SJCRH30 (cell line): ENCODE measurements at regions not wholly inside any gene's neighbourhood (a gene's known extent, or its start where the extent isn't known, plus 50 kb on each side); places are given as distances from the start of the nearest gene placed in this dataset.

Source experiments
- DNase-seq, 2 experiments: peaks; one replicate each; pipeline ENCODE4 v3.0.0-alpha.2; 2015 to 2020
- H3K27ac ChIP-seq: fragments of 250-450 bp; sonication (Bioruptor Pico); 2 replicates; pipeline ENCODE4 v1.5.1; 2020; ENCODE audit warnings: mild to moderate bottlenecking, moderate library complexity
- H3K27me3 ChIP-seq: fragments of 250-450 bp; sonication (Bioruptor Pico); 2 replicates; pipeline ENCODE4 v1.5.1; 2020; ENCODE audit warnings: mild to moderate bottlenecking, moderate library complexity
- H3K36me3 ChIP-seq: fragments of 250-450 bp; sonication (Bioruptor Pico); 2 replicates; pipeline ENCODE4 v1.5.1; 2020; ENCODE audit warnings: mild to moderate bottlenecking, moderate library complexity
- H3K4me1 ChIP-seq: fragments of 250-450 bp; sonication (Bioruptor Pico); 2 replicates; pipeline ENCODE4 v1.5.1; 2020; ENCODE audit warnings: mild to moderate bottlenecking, moderate library complexity
- H3K4me3 ChIP-seq: fragments of 250-450 bp; sonication (Bioruptor Pico); 2 replicates; pipeline ENCODE4 v1.5.1; 2020; ENCODE audit warnings: mild to moderate bottlenecking, moderate library complexity
- H3K9me3 ChIP-seq: fragments of 250-450 bp; sonication (Bioruptor Pico); replicated peaks from 2 replicates; pipeline ENCODE4 v1.5.1; 2020; ENCODE audit warnings: mild to moderate bottlenecking, moderate library complexity

DNA sequence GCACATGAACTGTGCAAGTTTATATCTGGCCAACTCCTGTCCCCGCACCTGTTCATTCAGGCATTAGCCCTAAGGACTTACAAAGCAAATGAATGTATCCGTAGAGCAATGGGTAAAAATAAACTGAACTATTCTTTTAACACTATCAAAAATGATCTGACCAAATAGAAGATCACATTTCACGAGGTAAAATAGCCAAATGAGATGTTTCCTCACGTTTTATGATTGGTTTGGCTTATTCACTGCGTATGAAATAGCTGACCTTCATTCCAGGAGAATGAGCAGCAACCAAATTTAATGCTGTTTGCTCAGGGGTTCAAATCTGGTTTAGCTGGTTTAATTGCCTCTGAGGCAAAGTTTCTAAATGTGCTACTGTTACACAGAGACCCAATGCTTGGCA is 216.0 kb upstream of the EEA1 start:
- DNase-seq, result peak in 1 of 2 experiments; percentile 51
- Histone ChIP-seq H3K27ac (no peak overlapping the region), H3K4me1 (peaks cover 13% of the 10 kb centered on the region), H3K36me3 (no peaks in the 10 kb centered on the region), H3K27me3 (no peaks in the 10 kb centered on the region), H3K9me3 (no peaks in the 10 kb centered on the region), H3K4me3 (no peak overlapping the region)

DNA sequence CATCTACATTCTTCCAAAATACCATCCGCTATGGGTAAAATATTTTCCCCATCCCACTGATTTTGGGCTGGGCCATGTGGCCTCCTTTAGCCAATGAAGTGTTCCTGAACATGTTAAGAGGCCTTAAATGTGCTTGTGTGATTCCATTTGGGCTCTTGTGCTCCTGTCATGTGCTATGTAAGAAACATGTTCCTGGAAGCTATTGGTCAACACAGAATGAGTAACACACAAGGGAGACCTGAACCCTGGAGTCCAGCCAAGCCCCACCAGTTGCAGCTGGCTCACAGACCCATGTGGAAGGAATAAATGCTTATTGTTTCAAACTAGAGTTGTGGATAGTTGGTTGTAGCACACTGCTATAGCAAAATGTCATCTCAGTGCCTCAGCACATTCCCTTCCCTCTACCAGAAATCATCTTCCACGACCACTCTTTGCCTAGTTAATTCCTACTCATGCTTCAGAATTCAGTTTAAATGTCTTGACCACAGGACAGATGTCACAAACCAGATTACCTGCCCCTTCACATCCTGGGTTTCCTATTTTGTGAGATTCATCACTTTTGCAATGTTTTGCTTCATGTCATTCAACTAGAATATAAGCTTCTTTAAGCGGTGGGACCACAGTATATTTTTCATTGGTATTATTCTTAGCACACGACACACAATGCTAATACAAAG is 217.3 kb upstream of the EEA1 start:
- peak; percentile 44 to 67 for DNase-seq
- H3K36me3 ChIP-seq, result no peaks in the 10 kb centered on the region
- no peaks in the 10 kb centered on the region for H3K9me3 ChIP-seq

DNA sequence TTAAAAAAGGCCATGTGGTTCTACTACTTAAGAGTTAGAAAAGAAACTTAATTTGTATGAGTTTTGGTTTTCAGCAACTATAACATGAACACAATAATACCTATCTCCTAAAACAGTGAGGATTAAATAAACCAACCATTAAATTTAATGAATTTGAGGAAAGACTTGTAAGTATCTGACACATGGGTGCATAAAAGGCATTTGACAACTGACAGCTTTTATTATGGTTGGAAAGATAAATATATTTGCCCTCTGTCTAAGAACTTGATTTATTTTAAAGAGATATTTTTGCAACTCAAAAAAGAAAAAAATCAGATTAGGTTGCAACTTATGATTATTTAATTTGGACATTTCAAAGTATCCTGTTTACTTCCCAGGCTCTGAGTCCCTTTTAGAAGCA is 217.9 kb upstream of the EEA1 start:
- H3K27me3 ChIP-seq, result no peaks in the 10 kb centered on the region
- no peaks in the 10 kb centered on the region for H3K36me3 ChIP-seq
- no peaks in the 10 kb centered on the region for H3K9me3 ChIP-seq
- H3K27ac ChIP-seq, result no peak overlapping the region
- H3K4me1 ChIP-seq, result peaks cover 13% of the 10 kb centered on the region
- H3K4me3 ChIP-seq, result no peak overlapping the region
- no peak for DNase-seq

More for the DNA sequence above, 217.3 kb upstream of the EEA1 start:
- Histone ChIP-seq H3K4me3 (no peak overlapping the region), H3K4me1 (peaks cover 13% of the 10 kb centered on the region), H3K27me3 (no peaks in the 10 kb centered on the region), H3K27ac (no peak overlapping the region)

DNA sequence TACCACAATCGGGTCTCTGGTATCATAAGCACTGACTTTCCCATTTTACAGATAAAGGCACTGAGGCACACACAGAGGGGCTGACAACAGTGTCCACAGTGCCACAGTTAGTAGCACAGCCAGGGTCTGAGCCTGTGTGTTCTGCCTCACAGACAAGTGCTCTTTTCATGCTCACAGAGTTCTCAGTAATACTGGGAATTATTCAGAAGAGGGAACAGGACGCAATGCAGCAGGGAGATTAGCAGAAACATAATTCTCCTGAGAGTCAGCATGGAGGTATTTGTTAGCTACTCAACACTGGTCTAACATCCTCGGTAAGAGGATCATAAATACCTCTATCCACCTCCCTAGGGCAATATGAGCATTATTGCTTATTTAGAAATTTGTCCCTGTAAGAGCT is 219.3 kb upstream of the EEA1 start:
- Histone ChIP-seq H3K4me1 (peaks cover 13% of the 10 kb centered on the region), H3K4me3 (no peak overlapping the region), H3K9me3 (no peaks in the 10 kb centered on the region), H3K27me3 (no peaks in the 10 kb centered on the region), H3K36me3 (no peaks in the 10 kb centered on the region), H3K27ac (no peak overlapping the region)
- no peak for DNase-seq

DNA sequence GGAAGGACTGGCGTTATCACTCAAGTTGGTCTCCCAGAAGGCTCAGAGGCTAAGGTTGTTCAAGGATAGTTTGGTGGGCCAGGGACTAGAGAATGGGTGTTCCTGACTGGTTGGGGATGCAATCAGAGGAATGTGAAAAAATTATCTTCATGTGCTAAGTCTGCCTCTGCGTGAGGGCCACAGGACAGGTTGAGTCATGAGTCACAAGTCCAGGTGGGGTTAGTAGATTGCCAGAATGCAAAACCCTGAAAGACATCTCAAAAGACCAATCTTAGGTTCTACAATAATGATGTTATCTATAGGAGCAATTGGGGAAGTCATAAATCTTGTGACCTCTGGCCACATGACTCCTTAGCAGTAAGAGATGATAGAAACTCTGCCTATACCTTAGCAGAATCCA is 220.1 kb upstream of the EEA1 start:
- Histone ChIP-seq H3K4me3 (no peak overlapping the region), H3K27me3 (no peaks in the 10 kb centered on the region), H3K36me3 (no peaks in the 10 kb centered on the region), H3K4me1 (peaks cover 13% of the 10 kb centered on the region), H3K27ac (no peak overlapping the region), H3K9me3 (no peaks in the 10 kb centered on the region)
- DNase-seq, result no peak

DNA sequence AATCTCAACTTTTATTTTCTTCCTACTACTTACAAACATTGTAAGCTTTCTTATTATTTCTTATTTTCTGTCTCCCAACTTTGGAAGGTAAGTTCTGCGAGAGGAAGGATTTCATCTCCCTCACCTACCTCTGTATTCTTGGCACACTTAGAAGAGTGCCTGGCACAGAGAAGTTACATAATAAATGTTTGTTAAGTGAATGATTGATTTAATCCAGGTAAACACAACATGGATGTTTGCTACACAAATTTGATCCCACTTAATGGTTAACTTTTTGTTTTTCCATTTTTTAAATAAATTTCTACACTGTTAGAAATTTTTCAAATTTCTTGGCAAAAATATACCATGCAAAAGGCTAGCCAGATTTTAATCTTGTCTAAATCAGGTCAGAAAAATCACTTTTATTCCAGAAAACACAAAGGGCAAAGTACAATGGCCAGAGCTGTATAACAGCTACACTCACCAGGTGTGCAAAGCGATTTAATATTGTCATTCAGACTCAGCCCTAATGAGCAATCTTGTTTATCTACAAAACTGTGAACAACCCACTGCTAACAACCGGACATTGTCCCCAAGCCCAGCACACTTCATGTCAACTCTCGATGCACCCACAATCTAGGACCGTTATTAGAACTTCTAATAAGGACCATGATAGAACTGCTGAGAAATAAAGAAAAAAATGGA is 222.1 kb upstream of the EEA1 start:
- Histone ChIP-seq H3K27me3 (no peaks in the 10 kb centered on the region), H3K27ac (no peak overlapping the region), H3K9me3 (no peaks in the 10 kb centered on the region), H3K4me1 (peaks cover 5% of the 10 kb centered on the region; the same call in 1 of the 2 replicates), H3K36me3 (no peaks in the 10 kb centered on the region), H3K4me3 (no peak overlapping the region)
- no peak for DNase-seq

DNA sequence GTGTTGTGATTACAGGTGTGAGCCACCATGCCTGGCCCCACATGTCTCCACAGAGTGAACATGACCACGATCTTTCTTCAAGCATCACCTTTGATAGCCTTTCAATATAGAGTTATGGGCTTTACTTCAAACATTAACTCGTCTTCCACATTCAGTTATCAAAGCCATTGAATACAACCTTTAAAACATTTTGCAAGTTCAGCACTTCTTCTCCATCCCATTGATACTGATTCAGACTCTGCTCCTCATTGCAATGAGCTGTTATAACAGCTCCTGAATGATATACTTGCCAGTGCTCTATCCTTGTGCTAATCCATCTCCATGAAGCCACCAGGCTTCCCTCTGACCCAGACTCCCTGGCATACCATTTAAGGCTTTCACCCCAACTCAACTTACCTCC is 223.5 kb upstream of the EEA1 start:
- no peak for DNase-seq
- H3K36me3 ChIP-seq, result no peaks in the 10 kb centered on the region
- no peaks in the 10 kb centered on the region for H3K27me3 ChIP-seq
- H3K4me1 ChIP-seq, result no peaks in the 10 kb centered on the region
- no peak overlapping the region for H3K4me3 ChIP-seq
- H3K9me3 ChIP-seq, result no peaks in the 10 kb centered on the region
- H3K27ac ChIP-seq, result no peak overlapping the region

DNA sequence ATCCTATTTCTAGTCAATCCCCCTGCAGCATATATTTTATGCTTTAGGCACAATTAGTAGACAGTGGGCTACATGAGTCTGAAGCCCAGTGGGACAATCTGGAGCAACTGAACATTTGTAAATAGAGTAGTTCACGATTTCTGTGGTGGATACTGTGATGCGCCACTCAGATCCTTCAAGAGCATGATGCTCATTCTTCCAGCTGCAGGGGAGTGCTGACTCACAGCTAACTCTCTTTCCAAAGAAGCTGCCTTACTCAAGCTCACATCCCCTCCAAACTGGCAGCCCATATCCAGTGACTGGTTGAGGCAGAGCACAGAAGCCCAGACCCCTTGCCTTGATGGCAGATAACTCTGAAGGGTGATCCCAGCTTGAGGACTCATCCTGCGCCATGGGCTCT is 224.2 kb upstream of the EEA1 start:
- H3K27ac ChIP-seq, result no peak overlapping the region
- H3K4me1 ChIP-seq, result no peaks in the 10 kb centered on the region
- no peaks in the 10 kb centered on the region for H3K27me3 ChIP-seq
- no peaks in the 10 kb centered on the region for H3K9me3 ChIP-seq
- no peak overlapping the region for H3K4me3 ChIP-seq
- no peaks in the 10 kb centered on the region for H3K36me3 ChIP-seq
- DNase-seq, result no peak

DNA sequence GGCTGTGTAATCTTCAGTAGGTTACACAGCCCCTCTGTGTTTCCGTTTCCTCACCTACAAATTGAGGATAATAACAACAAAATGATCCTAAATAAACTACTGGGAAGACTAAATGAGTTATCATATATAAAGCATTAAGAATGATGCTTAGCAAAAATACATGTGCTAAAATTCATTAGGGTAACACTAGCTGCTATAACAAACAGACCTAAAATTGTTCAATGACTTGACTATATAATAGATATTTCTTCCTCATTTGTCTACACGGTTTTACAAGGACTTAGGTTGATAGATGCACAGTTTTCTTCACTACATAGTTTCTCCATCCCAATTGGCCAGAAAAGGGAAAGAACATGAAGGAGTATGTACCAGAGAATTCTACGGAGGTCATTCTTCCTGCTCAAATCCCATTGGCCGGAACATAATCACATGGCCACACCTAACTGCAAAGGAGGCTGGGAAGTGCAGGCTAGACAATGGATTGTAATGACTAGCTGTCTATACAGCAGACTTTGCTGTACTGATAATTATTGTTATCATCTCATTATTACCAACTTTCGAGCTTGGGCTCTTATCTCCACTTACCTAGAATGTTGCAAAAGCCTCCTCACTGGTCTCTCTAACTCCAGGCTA is 223.5 kb upstream of the NUDT4 start:
- H3K4me3 ChIP-seq, result no peak overlapping the region
- H3K9me3 ChIP-seq, result no peaks in the 10 kb centered on the region
- no peaks in the 10 kb centered on the region for H3K27me3 ChIP-seq
- H3K27ac ChIP-seq, result no peak overlapping the region
- no peaks in the 10 kb centered on the region for H3K36me3 ChIP-seq
- H3K4me1 ChIP-seq, result no peaks in the 10 kb centered on the region
- no peak for DNase-seq

DNA sequence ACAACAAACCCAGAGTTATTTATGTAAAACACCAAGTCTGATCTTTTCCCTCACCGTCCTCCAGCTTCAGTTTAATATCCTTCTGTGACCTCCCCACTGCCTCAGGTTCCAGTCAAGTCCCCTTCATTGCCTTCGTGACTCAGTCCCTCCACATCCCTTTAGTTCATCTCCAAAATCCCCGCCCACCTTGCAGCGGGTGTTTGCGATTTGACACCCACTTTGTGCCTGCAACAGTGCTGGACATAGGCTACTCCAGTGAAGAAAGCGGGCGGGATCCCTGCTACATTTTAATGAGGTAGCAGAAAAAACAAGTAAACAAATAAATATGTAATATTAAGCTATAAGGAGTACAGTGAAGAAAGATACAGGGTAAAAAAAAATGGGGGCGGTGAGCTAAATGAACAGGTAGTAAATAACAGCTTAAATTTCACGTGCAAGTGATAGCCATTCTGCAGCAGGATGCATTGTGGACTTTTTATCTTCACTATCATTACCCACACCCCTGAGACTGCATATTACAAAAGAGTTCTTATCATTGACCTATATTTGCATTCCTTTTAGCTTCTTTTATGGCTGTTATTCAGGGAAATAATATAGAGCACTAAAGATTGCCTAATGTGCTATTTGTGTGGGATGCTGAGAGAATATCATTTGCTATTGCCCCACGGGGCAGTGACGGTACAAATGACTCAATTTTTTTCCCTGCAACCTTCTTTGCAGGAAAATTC is 222.8 kb upstream of the NUDT4 start:
- DNase-seq, result no peak
- no peaks in the 10 kb centered on the region for H3K9me3 ChIP-seq
- H3K4me3 ChIP-seq, result no peak overlapping the region
- no peaks in the 10 kb centered on the region for H3K27me3 ChIP-seq
- no peaks in the 10 kb centered on the region for H3K4me1 ChIP-seq
- no peaks in the 10 kb centered on the region for H3K36me3 ChIP-seq
- H3K27ac ChIP-seq, result no peak overlapping the region

DNA sequence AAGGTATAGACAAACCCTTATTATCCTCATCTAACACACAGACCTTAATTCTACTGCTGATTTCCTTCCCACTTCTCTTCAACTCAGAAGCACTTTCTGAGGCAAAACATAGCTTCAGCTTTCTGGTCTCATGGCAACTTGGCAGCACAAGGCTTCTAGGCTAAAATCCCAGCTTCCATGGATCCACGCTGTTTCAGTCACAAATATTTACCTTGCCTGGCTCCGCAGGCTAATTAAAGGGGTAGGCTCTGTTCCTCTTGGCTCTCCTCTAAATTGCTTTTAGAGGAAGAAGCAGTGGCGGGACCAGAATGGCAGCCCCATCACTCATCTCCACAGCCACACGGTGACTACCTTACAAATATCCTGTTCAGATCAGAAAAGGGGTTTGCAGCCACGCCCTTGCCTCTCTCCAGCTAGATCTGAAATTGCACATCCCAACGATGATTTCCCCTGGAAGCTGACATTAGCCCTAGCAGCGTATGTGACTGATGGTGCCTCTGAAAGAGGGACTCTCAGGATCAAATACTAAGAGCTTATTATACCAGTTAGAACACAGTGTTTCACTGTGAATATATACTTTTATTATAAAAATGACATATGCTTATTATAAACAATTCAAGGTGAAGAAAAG is 221.5 kb upstream of the NUDT4 start:
- Histone ChIP-seq H3K4me3 (no peak overlapping the region), H3K27ac (no peak overlapping the region), H3K36me3 (no peaks in the 10 kb centered on the region), H3K27me3 (no peaks in the 10 kb centered on the region), H3K4me1 (no peaks in the 10 kb centered on the region), H3K9me3 (no peaks in the 10 kb centered on the region)
- no peak for DNase-seq

DNA sequence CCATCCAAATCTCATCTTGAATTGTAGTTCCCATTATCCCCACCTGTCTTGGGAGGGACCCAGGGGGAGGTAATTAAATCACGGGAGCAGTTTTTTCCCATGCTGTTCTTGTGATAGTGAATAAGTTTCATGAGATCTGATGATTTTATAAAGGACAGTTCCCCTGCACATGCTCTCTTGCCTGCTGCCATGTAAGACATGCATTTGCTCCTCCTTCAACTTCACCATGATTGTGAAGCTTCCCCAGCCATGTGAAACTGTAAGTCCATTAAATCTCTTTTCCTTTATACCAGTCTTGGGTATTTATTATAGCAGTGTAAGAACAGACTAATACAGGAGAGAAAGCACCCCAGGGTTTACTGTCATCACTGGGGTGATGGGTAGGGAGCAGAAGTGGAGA is 220.4 kb upstream of the NUDT4 start:
- no peak for DNase-seq
- Histone ChIP-seq H3K9me3 (no peaks in the 10 kb centered on the region), H3K27ac (no peak overlapping the region), H3K4me3 (no peak overlapping the region), H3K36me3 (no peaks in the 10 kb centered on the region), H3K27me3 (no peaks in the 10 kb centered on the region), H3K4me1 (no peaks in the 10 kb centered on the region)

DNA sequence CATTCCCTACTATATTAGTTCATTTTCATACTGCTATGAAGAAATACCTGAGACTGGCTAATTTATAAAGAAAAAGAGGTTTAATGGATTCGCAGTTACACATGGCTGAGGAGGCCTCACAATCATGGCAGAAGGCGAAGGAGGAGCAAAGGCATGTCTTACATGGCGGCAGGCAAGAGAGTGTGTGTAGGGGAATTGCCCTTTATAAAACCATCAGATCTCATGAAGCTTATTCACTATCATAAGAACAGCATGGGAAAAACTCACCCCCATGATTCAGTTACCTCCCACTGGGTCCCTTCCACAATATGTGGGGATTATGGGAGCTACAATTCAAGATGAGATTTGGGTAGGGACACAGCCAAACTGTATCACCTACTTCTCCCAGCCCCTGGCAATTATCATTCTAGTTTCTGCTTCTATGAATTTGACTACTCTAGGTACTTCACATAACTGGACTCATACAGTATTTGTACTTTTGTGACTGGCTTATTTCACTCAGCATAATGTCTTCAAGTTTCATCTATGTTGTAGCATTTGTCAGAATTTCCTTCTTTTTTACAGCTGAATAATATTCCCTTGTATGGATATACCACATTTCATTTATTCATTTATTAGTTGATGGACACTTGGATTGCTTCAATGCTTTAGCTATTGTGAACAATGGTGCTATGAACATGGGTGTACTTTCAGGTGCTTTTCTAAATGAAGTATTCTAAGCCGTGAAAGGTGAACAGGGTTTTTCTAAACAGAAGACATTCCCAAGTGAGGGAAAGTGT is 219.5 kb upstream of the NUDT4 start:
- Histone ChIP-seq H3K27me3 (no peaks in the 10 kb centered on the region), H3K27ac (no peak overlapping the region), H3K4me1 (no peaks in the 10 kb centered on the region), H3K4me3 (no peak overlapping the region), H3K9me3 (no peaks in the 10 kb centered on the region), H3K36me3 (no peaks in the 10 kb centered on the region)
- DNase-seq, result no peak
